ENCODE measurements at regions not wholly inside any gene's neighbourhood (a gene's known extent, or its start where the extent isn't known, plus 50 kb on each side); places are given as distances from the start of the nearest gene placed in this dataset.
"Not testable (repeated sequence)": the region's sequence is repeated elsewhere in the genome, so short reads cannot be mapped to it uniquely, and the experiment has no call there.

GRCh38 chr13:76331943-76332712, 554.1 kb downstream of the KCTD12 start:
- DNase-seq = peak in 2 of 3 experiments; percentile 13 to 52

DNA sequence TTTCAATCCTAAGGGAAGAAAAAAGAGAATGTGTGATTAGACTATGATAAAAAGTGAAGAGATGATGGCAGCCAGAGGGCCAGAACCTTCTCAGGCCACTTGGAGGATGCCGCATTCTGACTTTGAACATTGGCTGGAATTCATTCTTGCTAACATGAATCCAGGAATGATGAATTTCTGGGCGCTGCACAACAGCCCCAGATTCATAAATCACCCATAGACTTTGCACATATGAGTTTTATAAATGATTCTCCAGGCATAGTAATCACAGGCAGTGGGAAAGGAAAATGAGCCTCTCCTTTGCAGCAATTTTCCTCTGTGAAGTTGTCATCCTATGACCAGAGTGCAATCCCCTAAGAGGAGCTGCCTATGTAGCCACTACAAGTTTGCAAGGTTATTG, 555.4 kb downstream of the KCTD12 start:
- DNase-seq = no peak

DNA sequence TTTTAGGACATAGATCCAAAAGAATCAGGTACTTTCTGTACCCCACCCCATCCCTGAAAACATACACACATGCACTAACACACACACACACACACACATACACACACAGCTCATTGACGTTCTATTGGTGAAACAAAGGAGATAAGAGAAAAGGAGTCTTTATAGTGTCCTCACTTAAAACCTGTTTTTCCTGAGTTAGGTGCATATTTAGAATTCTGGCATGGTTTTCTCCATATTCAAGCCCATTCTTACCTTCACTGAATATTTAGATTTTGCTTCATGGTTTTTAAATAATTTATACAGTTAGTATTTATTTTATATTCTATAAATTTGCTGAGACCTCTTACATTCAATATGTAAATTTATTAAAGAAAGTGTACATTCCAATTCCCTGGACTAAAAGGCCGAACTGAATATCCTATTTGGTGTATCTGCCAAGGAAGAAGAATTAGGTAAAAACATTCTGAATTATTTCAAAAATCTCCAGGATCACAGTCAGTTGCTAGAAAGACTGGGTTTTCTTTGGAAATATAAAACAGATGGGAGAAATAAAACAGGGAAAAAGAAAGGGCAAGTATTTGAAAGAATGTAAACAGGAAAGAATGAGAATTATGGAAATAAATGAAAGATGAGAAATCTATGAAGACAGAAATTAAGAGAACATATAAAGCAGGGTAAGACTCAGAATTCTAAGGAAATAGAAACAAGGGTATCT, 556.2 kb downstream of the KCTD12 start:
- DNase-seq = no peak

DNA sequence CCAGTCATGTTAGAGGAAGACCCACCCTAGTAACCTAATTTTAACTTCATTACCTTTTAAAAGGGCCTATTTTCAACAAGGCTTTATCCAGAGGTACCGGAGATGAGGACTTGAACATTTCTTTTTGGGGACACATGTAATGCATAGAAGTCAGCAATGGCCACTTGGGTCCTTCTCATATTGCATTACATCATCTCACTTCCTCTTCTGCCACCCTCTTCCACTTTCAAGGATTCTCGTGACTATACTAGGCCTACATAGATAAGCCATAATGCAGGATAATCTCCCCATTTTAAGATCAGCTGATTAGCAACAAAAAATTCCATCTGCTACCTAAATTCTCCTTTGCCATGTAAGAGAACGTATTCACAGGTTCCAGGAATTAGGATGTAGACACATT, 557.2 kb downstream of the KCTD12 start:
- no peak for DNase-seq

GRCh38 chr13:76326343-76326742, 559.9 kb downstream of the KCTD12 start:
- DNase-seq = no peak

DNA sequence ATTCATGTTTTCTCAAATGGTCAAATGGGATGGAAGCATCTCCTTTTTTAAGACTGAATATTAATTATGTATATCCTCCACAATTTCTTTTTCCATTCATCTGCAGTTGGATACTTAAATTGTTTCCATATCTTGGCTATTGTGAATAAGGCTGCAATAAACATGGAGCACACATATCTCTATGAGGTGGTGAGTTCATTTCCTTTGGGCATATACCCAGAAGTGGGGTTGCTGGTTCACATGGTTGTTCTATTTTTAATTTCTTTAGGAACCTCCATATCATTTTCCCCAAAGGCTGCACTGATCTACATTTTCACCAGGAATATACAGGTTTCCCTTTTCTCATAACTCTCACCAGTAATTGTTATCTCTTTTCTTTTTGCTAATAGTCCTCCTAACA, 566.3 kb downstream of the KCTD12 start:
- DNase-seq = no peak

DNA sequence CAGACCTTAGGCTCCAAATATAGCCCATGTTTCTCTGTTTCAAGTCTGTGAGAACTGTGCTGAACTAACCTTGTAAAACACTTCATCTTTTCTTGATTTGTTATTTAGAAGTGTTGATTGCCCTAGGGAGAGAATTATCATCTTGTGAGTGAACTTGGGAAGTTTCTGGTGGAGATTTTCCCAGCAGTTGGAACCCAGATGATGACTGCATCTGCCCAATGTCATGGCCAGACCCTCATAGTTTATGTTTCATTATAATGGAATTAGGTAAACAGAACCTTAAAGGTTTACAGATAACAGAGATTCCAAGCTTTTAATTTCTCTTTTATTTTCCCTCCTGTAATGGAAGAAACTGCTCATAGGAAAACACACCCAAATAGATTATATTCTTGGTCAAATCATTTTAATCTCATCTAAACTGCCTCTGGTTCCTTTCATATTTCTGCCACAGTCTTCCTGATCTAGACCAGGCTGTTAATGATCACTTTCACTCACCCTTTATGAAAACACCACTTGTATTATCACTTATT, 569.1 kb downstream of the KCTD12 start:
- DNase-seq = no peak

DNA sequence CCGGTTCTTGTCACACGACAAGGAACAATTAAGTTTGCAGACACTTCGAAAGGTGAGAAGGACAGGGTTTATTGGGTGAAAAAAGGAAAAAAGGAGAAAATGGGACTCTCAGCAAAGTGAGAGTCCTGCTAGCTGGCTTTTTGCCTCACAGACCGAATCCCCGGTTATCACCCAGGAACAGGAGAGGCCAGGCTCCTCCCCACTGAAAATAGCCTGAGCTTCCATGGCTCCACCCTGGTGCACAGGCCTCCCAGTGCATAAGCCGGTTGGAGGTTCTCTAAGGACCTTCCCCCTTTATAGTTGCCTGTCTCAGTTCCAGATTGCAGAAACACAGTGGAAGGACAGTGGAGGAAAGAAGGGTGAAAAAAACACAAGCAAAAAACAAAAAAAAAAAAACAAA, 571.7 kb downstream of the KCTD12 start:
- no peak for DNase-seq

DNA sequence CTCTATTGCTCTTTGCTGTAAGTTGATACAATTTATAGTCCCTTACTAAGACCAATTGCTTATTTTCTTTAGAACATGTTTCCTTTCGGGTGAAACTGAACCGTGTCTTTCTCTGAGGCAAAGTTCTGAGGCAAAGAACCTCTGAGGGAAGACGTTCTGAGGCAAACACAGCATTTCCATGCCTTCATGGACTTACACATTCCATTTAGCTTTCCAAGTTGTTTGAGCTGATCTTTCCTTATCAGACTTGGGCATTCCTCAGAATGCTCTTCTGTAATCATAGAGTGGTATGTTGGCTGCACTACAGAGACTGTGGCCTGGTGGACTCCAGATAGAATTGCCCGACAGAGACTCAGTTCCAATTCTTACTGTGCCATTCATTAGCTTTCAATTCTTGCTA, 579.1 kb downstream of the KCTD12 start:
- DNase-seq = no peak

GRCh38 chr13:76300688-76301087, 585.5 kb downstream of the KCTD12 start:
- DNase-seq = no peak

DNA sequence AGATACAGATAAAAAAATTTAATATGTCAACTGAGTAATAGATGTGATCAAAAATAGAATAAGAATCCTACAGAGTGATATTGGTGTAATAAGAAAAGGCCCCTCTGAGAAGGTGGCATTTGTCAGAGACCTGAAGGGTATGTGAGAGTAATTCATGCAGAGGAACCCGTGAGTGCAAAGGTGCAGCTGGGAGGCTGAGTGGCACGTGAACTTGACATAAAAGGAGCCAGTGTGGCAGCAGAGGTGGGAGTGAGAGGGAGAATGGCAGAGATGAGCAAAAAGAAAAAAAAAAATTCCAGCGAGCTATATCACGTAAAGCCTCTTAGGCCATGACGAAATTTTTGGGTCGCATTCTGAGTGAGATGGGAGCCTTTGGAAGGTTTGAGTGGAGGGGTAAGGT, 588.9 kb downstream of the KCTD12 start:
- no peak for DNase-seq

GRCh38 chr13:76296751-76297150, 589.5 kb downstream of the KCTD12 start:
- DNase-seq = no peak

DNA sequence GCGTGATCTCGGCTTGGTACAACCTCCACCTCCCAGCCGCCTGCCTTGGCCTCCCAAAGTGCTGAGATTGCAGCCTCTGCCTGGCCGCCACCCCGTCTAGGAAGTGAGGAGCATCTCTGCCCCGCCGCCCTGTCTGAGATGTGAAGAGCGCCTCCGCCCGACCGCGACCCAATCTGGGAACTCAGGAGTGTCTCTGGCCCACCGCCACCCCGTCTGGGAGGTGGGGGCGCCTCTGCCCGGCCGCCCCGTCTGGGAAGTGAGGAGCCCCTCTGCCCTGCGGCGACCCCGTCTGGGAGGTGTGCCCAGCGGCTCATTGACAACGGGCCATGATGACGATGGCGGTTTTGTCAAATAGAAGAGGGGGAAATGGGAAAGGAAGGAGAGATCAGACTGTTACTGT, 591.2 kb downstream of the KCTD12 start:
- DNase-seq = not testable (repeated sequence)

DNA sequence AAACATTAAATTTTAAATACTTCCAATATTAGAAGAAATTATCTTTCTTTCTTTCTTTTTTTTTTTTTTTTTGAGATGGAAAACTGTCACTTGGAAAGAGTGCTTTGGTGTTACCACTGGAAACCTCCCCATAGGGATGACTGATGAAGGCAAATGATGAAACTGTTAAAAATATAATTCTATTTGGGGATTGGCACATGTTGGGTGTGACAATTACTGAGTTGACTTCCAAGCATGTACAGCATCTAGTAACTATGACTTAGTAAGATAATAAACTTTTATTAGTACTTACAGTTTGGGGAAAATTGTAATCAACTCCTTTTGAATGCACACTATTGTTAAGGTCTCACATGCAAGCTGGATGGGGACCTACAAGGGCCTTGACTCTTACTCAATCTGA, 592.5 kb downstream of the KCTD12 start:
- no peak for DNase-seq

DNA sequence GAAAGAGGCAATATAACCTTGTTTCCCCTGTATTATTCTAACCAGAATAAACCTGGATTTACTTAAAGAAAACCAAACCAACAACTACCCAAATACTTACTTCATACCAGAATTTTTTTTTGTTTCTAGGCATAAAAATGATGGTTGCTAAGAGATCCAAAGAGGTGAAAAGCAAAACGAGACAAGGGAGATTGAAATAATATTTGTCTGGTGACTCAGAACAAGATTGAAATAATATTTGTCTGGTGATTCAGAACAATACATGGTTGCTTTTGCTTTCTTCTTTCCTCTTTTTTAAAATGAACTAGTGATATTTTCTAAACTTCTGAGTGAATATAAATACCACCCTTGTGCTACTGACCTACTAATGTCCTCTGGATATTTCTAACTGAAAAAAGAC, 592.9 kb downstream of the KCTD12 start:
- DNase-seq = no peak

GRCh38 chr13:76292726-76293125, 593.5 kb downstream of the KCTD12 start:
- DNase-seq = no peak

- no peak for DNase-seq
Measured at GRCh38 chr13:76292031-76292430, 594.2 kb downstream of the KCTD12 start.

DNA sequence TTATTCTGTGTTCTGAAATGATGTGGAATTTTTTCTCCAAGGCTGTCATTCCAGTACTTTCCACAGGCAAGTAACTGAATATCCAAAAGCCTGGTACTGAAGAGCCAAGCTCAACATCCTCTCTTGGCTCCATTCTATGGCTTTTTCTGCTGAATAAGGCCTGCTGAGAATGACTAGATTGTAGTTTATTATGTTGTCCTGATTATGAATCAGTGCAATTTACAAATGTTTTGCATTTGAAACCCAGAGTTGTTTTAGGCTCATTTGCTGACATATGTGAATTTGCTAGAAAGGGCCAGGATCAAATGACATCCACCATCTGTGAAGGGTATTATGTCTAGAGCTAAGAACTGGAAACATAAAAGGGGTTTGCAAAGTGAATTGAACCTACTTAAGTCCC, 596.6 kb downstream of the KCTD12 start:
- no peak for DNase-seq

- no peak for DNase-seq
Measured at GRCh38 chr13:76286178-76286577, 600.0 kb downstream of the KCTD12 start.

GRCh38 chr13:76285463-76285862, 600.7 kb downstream of the KCTD12 start:
- DNase-seq = no peak

GRCh38 chr13:76279766-76280165, 606.4 kb downstream of the KCTD12 start:
- DNase-seq = not testable (repeated sequence)

DNA sequence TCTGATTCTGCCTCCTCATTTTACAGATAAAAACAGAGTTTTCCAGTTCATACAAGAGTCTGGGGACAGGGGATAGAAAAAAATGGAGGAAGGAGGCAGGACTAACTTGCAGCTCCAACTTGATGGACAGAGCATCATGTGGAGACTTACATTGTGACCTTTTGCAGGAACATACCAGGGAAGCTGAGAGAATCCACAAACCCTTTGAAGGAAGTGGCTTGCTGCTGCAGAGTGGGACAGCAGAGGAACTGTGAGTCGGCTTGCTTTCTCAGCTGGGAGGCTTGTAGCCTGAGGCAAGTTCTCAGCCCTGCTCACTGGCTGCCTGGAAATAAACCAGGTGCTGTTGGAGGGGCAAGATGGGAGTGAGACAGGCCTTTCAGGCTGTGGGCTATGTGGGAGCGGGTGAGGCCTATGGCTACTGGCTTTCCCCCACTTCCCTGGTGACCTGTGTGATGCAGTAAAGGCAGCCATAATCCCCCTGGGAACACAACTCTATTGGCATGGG, 614.4 kb downstream of the KCTD12 start:
- peak in 1 of 3 experiments; percentile 24 for DNase-seq

DNA sequence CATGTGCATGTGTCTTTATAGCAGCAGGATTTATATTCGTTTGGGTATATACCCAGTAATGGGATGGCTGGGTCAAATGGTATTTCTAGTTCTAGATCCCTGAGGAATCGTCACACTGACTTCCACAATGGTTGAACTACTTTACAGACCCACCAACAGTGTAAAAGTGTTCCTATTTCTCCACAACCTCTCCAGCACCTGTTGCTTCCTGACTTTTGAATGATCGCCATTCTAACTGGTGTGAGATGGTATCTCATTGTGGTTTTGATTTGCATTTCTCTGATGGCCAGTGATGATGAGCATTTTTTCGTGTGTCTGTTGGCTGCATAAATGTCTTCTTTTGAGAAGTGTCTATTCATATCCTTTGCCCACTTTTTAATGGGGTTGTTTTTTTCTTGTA, 617.9 kb downstream of the KCTD12 start:
- not testable (repeated sequence) for DNase-seq

- DNase-seq = no peak
Measured at GRCh38 chr13:76267216-76267615, 619.0 kb downstream of the KCTD12 start.

Data from NCI-H1417 (cell line).